ENCODE measurements at regions not wholly inside any gene's neighbourhood (a gene's known extent, or its start where the extent isn't known, plus 50 kb on each side); places are given as distances from the start of the nearest gene placed in this dataset.
"Not testable (repeated sequence)": the region's sequence is repeated elsewhere in the genome, so short reads cannot be mapped to it uniquely, and the experiment has no call there.

DNA sequence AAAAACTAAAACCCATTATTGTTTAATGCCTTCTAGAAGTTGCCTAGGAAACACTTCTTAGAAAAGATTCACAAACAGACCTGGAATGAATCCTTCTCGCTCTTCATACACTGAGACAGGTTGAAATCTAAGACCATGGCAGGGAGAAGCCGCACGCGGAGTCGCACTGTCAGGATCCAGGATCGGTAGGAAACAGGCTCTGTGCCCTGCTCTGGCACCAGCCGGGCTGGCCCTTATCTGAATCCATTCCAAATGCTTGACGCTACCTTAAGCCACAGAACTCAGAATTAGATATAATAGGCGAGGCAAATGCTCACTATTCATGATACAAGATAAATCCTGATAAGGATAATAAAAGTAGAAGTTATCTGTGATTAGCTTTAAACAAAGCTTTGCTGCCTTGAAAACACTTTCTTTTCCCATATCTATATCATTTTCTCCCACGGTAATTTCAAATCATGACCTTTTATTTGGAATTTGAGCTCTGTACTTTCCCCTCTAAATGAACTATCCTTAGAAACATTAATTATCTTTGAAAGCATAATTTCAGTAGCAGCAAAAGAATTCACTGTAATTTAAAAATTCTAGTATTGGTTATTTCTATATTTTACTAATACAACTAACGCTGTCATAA is 385.6 kb downstream of the IRS2 start:
- CTCF ChIA-PET, result interaction anchor here (0.8 kb wide), 1 partner anchor 53 kb away, joined by 3 read pairs; no protein-coding TSS in a partner anchor
- H3K27me3 ChIP-seq (ENCODE audit: insufficient read depth, low read length, poor library complexity, severe bottlenecking), result no peaks in the 10 kb centered on the region
- no peaks in the 10 kb centered on the region for H3K4me1 Mint-ChIP-seq
- no peaks in the 10 kb centered on the region for H3K36me3 ChIP-seq (ENCODE audit: insufficient read depth, low read length)
- H3K4me3 ChIP-seq (ENCODE audit: low read length), result no peak overlapping the region
- peaks cover 0 to 4% of the 10 kb centered on the region in 2 donors for H3K27me3 Mint-ChIP-seq
- no peaks in the 10 kb centered on the region for H3K4me1 ChIP-seq (ENCODE audit: insufficient read depth, low read length)
- peaks cover 0 to 11% (median 2%) of the 10 kb centered on the region in 5 donors for H3K9me3 Mint-ChIP-seq
- no peaks in the 10 kb centered on the region for H3K36me3 Mint-ChIP-seq
- DNase-seq, result no peak
- no peak overlapping the region for H3K27ac Mint-ChIP-seq
- POLR2A ChIA-PET, result no interaction called here
- H3K4me3 Mint-ChIP-seq, result no peak overlapping the region
- no peaks in the 10 kb centered on the region for H3K9me3 ChIP-seq (ENCODE audit: low read length)
- H3K27ac ChIP-seq (ENCODE audit: low read depth, low read length), result no peak overlapping the region

DNA sequence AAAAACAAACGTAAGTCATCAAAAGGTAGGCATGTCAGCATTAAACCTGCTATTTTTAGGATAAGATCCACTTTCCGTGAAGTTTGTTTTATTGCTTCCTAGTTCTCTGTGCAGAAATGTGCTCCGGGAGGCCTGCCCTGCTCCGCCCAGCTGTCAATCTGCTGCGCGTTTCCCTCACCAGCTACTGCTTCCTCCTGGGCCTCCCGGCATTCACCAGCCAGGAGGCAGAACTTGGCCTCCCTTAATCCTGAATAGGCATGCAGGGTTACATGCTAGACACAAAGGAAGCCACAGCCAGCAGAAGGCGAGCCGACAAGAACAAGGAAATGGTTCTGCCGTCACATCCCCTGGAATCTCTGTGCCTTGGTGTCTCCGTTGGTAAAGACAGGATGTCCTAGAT is 386.2 kb downstream of the IRS2 start:
- H3K4me1 ChIP-seq (ENCODE audit: insufficient read depth, low read length), result no peaks in the 10 kb centered on the region
- POLR2A ChIA-PET, result no interaction called here

GRCh38 chr13:109398071-109398470 is 388.3 kb downstream of the IRS2 start:
- H3K27ac Mint-ChIP-seq; H3K9me3 ChIP-seq (ENCODE audit: low read length); DNase-seq; CTCF ChIA-PET; H3K4me1 ChIP-seq (ENCODE audit: insufficient read depth, low read length); H3K4me3 Mint-ChIP-seq; H3K27me3 ChIP-seq (ENCODE audit: insufficient read depth, low read length, poor library complexity, severe bottlenecking); H3K36me3 ChIP-seq (ENCODE audit: insufficient read depth, low read length); H3K36me3 Mint-ChIP-seq; H3K27me3 Mint-ChIP-seq; H3K27ac ChIP-seq (ENCODE audit: low read depth, low read length); POLR2A ChIA-PET; H3K4me3 ChIP-seq (ENCODE audit: low read length); H3K4me1 Mint-ChIP-seq: not testable (repeated sequence)
- peaks cover 0 to 11% (median 0%) of the 10 kb centered on the region in 5 donors for H3K9me3 Mint-ChIP-seq

More for the DNA sequence above, 386.2 kb downstream of the IRS2 start:
- no peak overlapping the region for H3K4me3 ChIP-seq (ENCODE audit: low read length)
- H3K27ac ChIP-seq (ENCODE audit: low read depth, low read length), result no peak overlapping the region
- no peak overlapping the region for H3K4me3 Mint-ChIP-seq
- CTCF ChIA-PET, result interaction anchor here (0.8 kb wide), 1 partner anchor 53 kb away, joined by 3 read pairs; no protein-coding TSS in a partner anchor
- H3K27me3 ChIP-seq (ENCODE audit: insufficient read depth, low read length, poor library complexity, severe bottlenecking), result no peaks in the 10 kb centered on the region
- H3K9me3 Mint-ChIP-seq, result peaks cover 0 to 11% (median 0%) of the 10 kb centered on the region in 5 donors
- DNase-seq, result no peak
- no peak overlapping the region for H3K27ac Mint-ChIP-seq
- H3K9me3 ChIP-seq (ENCODE audit: low read length), result no peaks in the 10 kb centered on the region
- H3K4me1 Mint-ChIP-seq, result no peaks in the 10 kb centered on the region
- H3K27me3 Mint-ChIP-seq, result peaks cover 0 to 4% of the 10 kb centered on the region in 2 donors
- H3K36me3 Mint-ChIP-seq, result no peaks in the 10 kb centered on the region
- H3K36me3 ChIP-seq (ENCODE audit: insufficient read depth, low read length), result no peaks in the 10 kb centered on the region

DNA sequence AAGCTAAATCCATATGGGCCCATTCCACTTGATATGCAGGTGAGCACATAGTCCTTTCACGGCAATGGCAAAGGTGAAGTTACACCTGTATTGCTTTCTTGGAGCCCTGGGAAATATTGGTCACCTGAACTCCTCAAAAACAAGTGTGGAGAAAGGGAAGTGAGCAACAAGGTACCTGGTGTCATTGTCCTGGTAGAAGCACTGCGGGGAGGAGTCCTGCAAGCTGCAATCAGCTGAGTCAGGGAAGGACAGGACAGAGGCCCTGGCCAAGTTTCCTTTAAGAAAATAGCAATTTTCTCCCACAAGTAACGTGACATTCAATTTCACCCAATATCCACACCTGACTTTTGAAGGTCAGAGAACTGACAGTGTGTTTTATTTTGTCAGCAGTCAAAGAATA is 389.1 kb downstream of the IRS2 start:
- H3K27me3 ChIP-seq (ENCODE audit: insufficient read depth, low read length, poor library complexity, severe bottlenecking), result no peaks in the 10 kb centered on the region
- Mint-ChIP-seq H3K4me3 (no peak overlapping the region), H3K36me3 (no peaks in the 10 kb centered on the region), H3K4me1 (no peaks in the 10 kb centered on the region), H3K27me3 (peaks cover 0 to 8% of the 10 kb centered on the region in 2 donors), H3K27ac (no peak overlapping the region), H3K9me3 (peaks cover 0 to 13% (median 0%) of the 10 kb centered on the region in 5 donors)
- ChIA-PET POLR2A (no interaction called here), CTCF (no interaction called here)
- H3K27ac ChIP-seq (ENCODE audit: low read depth, low read length), result no peak overlapping the region
- no peaks in the 10 kb centered on the region for H3K36me3 ChIP-seq (ENCODE audit: insufficient read depth, low read length)
- no peaks in the 10 kb centered on the region for H3K4me1 ChIP-seq (ENCODE audit: insufficient read depth, low read length)
- no peak overlapping the region for H3K4me3 ChIP-seq (ENCODE audit: low read length)
- H3K9me3 ChIP-seq (ENCODE audit: low read length), result no peaks in the 10 kb centered on the region
- DNase-seq, result no peak

GRCh38 chr13:109396266-109396665 is 390.1 kb downstream of the IRS2 start:
- Histone ChIP-seq H3K36me3 (ENCODE audit: insufficient read depth, low read length) (no peaks in the 10 kb centered on the region), H3K4me3 (ENCODE audit: low read length) (no peak overlapping the region), H3K27ac (ENCODE audit: low read depth, low read length) (no peak overlapping the region), H3K27me3 (ENCODE audit: insufficient read depth, low read length, poor library complexity, severe bottlenecking) (no peaks in the 10 kb centered on the region), H3K9me3 (ENCODE audit: low read length) (no peaks in the 10 kb centered on the region), H3K4me1 (ENCODE audit: insufficient read depth, low read length) (no peaks in the 10 kb centered on the region)
- Mint-ChIP-seq H3K36me3 (no peaks in the 10 kb centered on the region), H3K4me3 (no peak overlapping the region), H3K4me1 (no peaks in the 10 kb centered on the region), H3K27me3 (peaks cover 0 to 8% of the 10 kb centered on the region in 2 donors), H3K27ac (peak overlapping the region in 1 of 8 donors; percentile 7), H3K9me3 (peaks cover 0 to 13% (median 0%) of the 10 kb centered on the region in 5 donors)
- CTCF ChIA-PET, result no interaction called here
- POLR2A ChIA-PET, result no interaction called here
- DNase-seq, result no peak

DNA sequence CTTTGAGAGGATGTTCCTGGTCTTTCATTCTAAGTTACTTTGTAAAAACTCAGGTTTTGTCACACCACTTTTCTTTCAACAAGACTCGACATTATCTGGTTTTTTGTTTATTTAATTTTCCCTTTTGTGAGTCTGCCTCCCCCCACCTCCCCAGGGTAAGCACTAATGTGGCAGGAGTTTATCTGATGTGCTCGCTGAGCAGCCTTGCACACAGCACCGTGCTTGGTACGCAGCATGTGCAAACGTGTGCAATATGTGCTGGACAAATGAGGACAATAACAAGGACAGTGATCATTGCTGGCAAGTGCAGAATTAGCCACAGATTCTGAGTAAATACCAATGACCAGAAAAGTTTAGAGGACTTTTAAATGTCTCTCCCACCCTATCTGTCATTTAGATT is 391.4 kb downstream of the IRS2 start:
- H3K4me1 ChIP-seq (ENCODE audit: insufficient read depth, low read length), result no peaks in the 10 kb centered on the region
- no peaks in the 10 kb centered on the region for H3K9me3 ChIP-seq (ENCODE audit: low read length)
- no peak overlapping the region for H3K27ac Mint-ChIP-seq
- H3K4me3 ChIP-seq (ENCODE audit: low read length), result no peak overlapping the region
- no peak overlapping the region for H3K4me3 Mint-ChIP-seq
- no peak overlapping the region for H3K27ac ChIP-seq (ENCODE audit: low read depth, low read length)
- no peaks in the 10 kb centered on the region for H3K36me3 ChIP-seq (ENCODE audit: insufficient read depth, low read length)
- peaks cover 0 to 13% (median 0%) of the 10 kb centered on the region in 5 donors for H3K9me3 Mint-ChIP-seq
- peaks cover 0 to 8% of the 10 kb centered on the region in 2 donors for H3K27me3 Mint-ChIP-seq
- ChIA-PET CTCF (no interaction called here), POLR2A (no interaction called here)
- H3K4me1 Mint-ChIP-seq, result no peaks in the 10 kb centered on the region
- no peak for DNase-seq
- no peaks in the 10 kb centered on the region for H3K27me3 ChIP-seq (ENCODE audit: insufficient read depth, low read length, poor library complexity, severe bottlenecking)
- H3K36me3 Mint-ChIP-seq, result no peaks in the 10 kb centered on the region

DNA sequence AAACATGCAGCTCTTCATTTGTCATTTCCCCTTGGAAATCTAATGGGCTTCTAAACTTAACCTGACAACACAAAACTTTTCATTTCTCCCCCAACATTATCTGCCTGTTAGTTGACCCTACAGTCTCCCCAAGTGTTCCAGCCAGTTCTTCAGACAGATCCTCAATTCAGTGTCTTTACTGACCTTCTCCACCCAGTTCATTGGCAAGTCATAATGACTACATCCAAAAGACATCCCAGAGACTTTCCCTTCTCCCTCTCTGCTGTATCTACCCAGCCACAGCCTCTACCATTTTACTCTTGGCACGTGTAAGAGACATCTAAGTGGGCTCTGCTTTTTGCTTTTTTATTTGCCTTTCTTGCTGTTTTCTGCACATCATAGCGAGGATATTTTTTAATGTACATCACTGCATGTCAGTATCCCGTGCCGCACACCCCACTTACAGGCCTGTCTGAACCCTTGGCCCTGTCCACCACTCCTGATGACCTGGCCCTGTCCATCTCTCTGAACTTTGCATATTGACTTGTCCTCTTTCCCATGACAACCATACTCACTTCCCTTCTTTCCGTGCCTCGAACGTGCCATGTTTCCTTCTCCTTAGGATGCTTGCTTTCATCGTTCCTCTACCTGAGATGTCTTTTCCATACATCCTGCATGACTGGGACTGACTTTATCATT is 391.9 kb downstream of the IRS2 start:
- Mint-ChIP-seq H3K27ac (peak overlapping the region in 1 of 8 donors; percentile 70), H3K4me3 (no peak overlapping the region), H3K27me3 (peaks cover 0 to 8% of the 10 kb centered on the region in 2 donors), H3K4me1 (no peaks in the 10 kb centered on the region), H3K36me3 (no peaks in the 10 kb centered on the region), H3K9me3 (peaks cover 0 to 13% (median 0%) of the 10 kb centered on the region in 5 donors)
- DNase-seq, result no peak
- ChIA-PET CTCF (no interaction called here), POLR2A (no interaction called here)
- no peak overlapping the region for H3K27ac ChIP-seq (ENCODE audit: low read depth, low read length)
- no peaks in the 10 kb centered on the region for H3K27me3 ChIP-seq (ENCODE audit: insufficient read depth, low read length, poor library complexity, severe bottlenecking)
- H3K4me1 ChIP-seq (ENCODE audit: insufficient read depth, low read length), result no peaks in the 10 kb centered on the region
- H3K4me3 ChIP-seq (ENCODE audit: low read length), result no peak overlapping the region
- H3K36me3 ChIP-seq (ENCODE audit: insufficient read depth, low read length), result no peaks in the 10 kb centered on the region
- no peaks in the 10 kb centered on the region for H3K9me3 ChIP-seq (ENCODE audit: low read length)

DNA sequence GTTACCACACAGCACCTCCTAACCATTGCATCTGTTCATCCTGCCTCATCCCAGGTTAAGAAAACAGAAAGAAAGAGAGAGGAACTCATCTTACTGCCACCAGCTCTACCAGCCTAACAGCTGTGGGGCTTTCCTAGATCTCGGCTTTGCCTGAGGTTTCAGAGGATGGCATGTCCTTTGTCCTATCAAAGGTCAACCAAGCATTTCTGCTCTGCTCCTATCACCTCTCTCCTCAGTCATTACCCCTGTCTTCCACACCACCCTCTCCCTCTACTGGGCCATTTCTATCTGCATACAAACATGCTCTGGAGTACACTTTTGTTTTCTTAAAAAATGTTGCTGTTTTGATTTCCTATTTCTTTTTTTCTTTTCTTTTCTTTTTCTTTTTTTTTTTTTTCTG is 393.3 kb downstream of the IRS2 start:
- H3K27ac ChIP-seq (ENCODE audit: low read depth, low read length), result no peak overlapping the region
- Mint-ChIP-seq H3K27ac (no peak overlapping the region), H3K4me3 (no peak overlapping the region), H3K9me3 (peaks cover 0 to 8% (median 0%) of the 10 kb centered on the region in 5 donors), H3K4me1 (no peaks in the 10 kb centered on the region), H3K36me3 (no peaks in the 10 kb centered on the region), H3K27me3 (peaks cover 0 to 8% of the 10 kb centered on the region in 2 donors)
- H3K4me1 ChIP-seq (ENCODE audit: insufficient read depth, low read length), result no peaks in the 10 kb centered on the region
- DNase-seq, result no peak
- ChIA-PET POLR2A (no interaction called here), CTCF (no interaction called here)
- H3K27me3 ChIP-seq (ENCODE audit: insufficient read depth, low read length, poor library complexity, severe bottlenecking), result no peaks in the 10 kb centered on the region
- H3K36me3 ChIP-seq (ENCODE audit: insufficient read depth, low read length), result no peaks in the 10 kb centered on the region
- no peaks in the 10 kb centered on the region for H3K9me3 ChIP-seq (ENCODE audit: low read length)
- no peak overlapping the region for H3K4me3 ChIP-seq (ENCODE audit: low read length)

All from CD8-positive, alpha-beta memory T cell (primary cell).